OCI-LY1 (cell line): ENCODE measurements at regions not wholly inside any gene's neighbourhood (a gene's known extent, or its start where the extent isn't known, plus 50 kb on each side); places are given as distances from the start of the nearest gene placed in this dataset.
"Not testable (repeated sequence)": the region's sequence is repeated elsewhere in the genome, so short reads cannot be mapped to it uniquely, and the experiment has no call there.

ENCODE experiments used
- H2AFZ ChIP-seq: fragments of 200-600 bp; sonication (generic), shearing (Covaris generic); 2 replicates; pipeline ENCODE4 v1.6.0; 2014; ENCODE audit warnings: antibody characterized with exemption, mild to moderate bottlenecking, low read length
- H3F3A ChIP-seq: fragments of 200-600 bp; sonication (generic), shearing (Covaris generic); 2 replicates; pipeline ENCODE4 v1.6.0; 2014; ENCODE audit warnings: mild to moderate bottlenecking, antibody characterized with exemption, low read length, moderate library complexity; ENCODE audit not compliant: insufficient read depth
- H3K27ac ChIP-seq: fragments of 200-600 bp; sonication (generic); 2 replicates; pipeline ENCODE4 v1.5.1; 2014; ENCODE audit warnings: low read length, mixed run types, mild to moderate bottlenecking, low read depth; ENCODE audit not compliant: poor library complexity, severe bottlenecking
- H3K27me3 ChIP-seq: fragments of 200-600 bp; sonication (generic); 2 replicates; pipeline ENCODE4 v1.6.0; 2014; ENCODE audit warnings: antibody characterized with exemption, mild to moderate bottlenecking, low read length, moderate library complexity; ENCODE audit not compliant: insufficient read depth
- H3K36me3 ChIP-seq: fragments of 200-600 bp; sonication (generic); 2 replicates; pipeline ENCODE4 v1.6.1; 2014; ENCODE audit warnings: mild to moderate bottlenecking, antibody characterized with exemption, low read length, moderate library complexity, mixed read lengths; ENCODE audit not compliant: insufficient read depth
- H3K4me1 ChIP-seq: fragments of 200-600 bp; sonication (generic); 2 replicates; pipeline ENCODE4 v1.5.1; 2014; ENCODE audit warnings: mild to moderate bottlenecking, low read length, moderate library complexity; ENCODE audit not compliant: insufficient read depth, severe bottlenecking
- H3K4me2 ChIP-seq: fragments of 200-600 bp; sonication (generic), shearing (Covaris generic); 2 replicates; pipeline ENCODE4 v1.6.1; 2014; ENCODE audit warnings: low read length
- H3K4me3 ChIP-seq: fragments of 200-600 bp; sonication (generic); 2 replicates; pipeline ENCODE4 v1.5.1; 2014; ENCODE audit warnings: low read length, low read depth, mild to moderate bottlenecking, mixed read lengths; ENCODE audit not compliant: poor library complexity, severe bottlenecking
- H3K79me2 ChIP-seq: fragments of 200-600 bp; shearing (Covaris generic); 2 replicates; pipeline ENCODE4 v1.6.1; 2016; ENCODE audit warnings: mixed run types, low read length, mixed read lengths; ENCODE audit not compliant: insufficient read depth
- H3K9ac ChIP-seq: fragments of 200-600 bp; sonication (generic), shearing (Covaris generic); 2 replicates; pipeline ENCODE4 v1.6.1; 2014; ENCODE audit warnings: mild to moderate bottlenecking, low read length, mixed read lengths
- H3K9me2 ChIP-seq: fragments of 200-600 bp; sonication (generic), shearing (Covaris generic); 2 replicates; pipeline ENCODE4 v1.6.1; 2014; ENCODE audit warnings: low read depth, mild to moderate bottlenecking, low read length, mixed read lengths
- H3K9me3 ChIP-seq: fragments of 200-600 bp; shearing (Covaris generic); 2 replicates; pipeline ENCODE4 v1.6.1; 2014; ENCODE audit warnings: low read length, mixed read lengths
- H4K20me1 ChIP-seq: fragments of 200-600 bp; sonication (generic), shearing (Covaris generic); 2 replicates; pipeline ENCODE4 v1.6.0; 2016; ENCODE audit warnings: mild to moderate bottlenecking, low read length; ENCODE audit not compliant: insufficient read depth
- EZH2 ChIP-seq: fragments of 200-600 bp; sonication (generic), shearing (Covaris generic); IDR thresholded peaks from 2 replicates; pipeline ENCODE4 v1.8.0; 2017; ENCODE audit warnings: borderline replicate concordance, mixed run types, mild to moderate bottlenecking, antibody characterized with exemption, low read length, moderate library complexity, mixed read lengths
- TF ChIP-seq, protein P1 (sequence below): fragments of 200-600 bp; sonication (generic), shearing (Covaris generic); IDR thresholded peaks from 2 replicates; pipeline ENCODE4 v1.5.1; 2017; ENCODE audit warnings: mild to moderate bottlenecking, antibody characterized with exemption, low read length, moderate library complexity, mixed read lengths

DNA sequence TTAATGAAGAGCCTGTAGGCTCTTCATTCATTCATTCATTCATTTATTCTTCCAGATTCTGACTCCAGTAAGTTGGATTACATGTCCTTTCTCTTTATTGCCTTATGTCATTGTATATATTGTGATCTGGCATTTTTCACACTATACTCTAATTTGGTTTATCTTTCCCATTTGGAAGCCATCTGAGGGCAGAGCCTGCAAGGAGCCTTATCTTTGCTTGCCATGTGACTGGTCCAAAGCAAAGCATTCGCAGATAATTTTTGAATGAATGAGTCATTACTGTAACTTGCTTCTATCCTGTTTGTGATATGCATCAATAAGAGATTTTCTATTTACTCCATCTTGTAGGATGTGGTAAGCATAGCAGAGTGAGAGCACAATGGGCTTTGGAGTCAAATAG, 108.4 kb upstream of the DAB1 start:
- Histone ChIP-seq H3K9ac (no peak overlapping the region), H3K9me2 (no peaks in the 10 kb centered on the region), H3K27me3 (no peaks in the 10 kb centered on the region), H3K79me2 (no peaks in the 10 kb centered on the region), H3K36me3 (no peaks in the 10 kb centered on the region), H3K4me2 (no peak overlapping the region), H3K4me3 (no peak overlapping the region), H3K9me3 (no peaks in the 10 kb centered on the region), H3K4me1 (no peaks in the 10 kb centered on the region), H3F3A (no peaks in the 10 kb centered on the region), H3K27ac (no peak overlapping the region), H2AFZ (no peak overlapping the region), H4K20me1 (no peaks in the 10 kb centered on the region)
- no peak for TF ChIP-seq EZH2
- TF ChIP-seq, protein P1, sequence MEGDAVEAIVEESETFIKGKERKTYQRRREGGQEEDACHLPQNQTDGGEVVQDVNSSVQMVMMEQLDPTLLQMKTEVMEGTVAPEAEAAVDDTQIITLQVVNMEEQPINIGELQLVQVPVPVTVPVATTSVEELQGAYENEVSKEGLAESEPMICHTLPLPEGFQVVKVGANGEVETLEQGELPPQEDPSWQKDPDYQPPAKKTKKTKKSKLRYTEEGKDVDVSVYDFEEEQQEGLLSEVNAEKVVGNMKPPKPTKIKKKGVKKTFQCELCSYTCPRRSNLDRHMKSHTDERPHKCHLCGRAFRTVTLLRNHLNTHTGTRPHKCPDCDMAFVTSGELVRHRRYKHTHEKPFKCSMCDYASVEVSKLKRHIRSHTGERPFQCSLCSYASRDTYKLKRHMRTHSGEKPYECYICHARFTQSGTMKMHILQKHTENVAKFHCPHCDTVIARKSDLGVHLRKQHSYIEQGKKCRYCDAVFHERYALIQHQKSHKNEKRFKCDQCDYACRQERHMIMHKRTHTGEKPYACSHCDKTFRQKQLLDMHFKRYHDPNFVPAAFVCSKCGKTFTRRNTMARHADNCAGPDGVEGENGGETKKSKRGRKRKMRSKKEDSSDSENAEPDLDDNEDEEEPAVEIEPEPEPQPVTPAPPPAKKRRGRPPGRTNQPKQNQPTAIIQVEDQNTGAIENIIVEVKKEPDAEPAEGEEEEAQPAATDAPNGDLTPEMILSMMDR, result no peak

GRCh38 chr1:57530911-57531260, 107.0 kb upstream of the DAB1 start:
- not testable (repeated sequence) for H4K20me1 ChIP-seq, H2AFZ ChIP-seq, H3K79me2 ChIP-seq, H3K4me1 ChIP-seq, H3K4me2 ChIP-seq, H3K9ac ChIP-seq, H3K4me3 ChIP-seq, H3K36me3 ChIP-seq, H3K27me3 ChIP-seq, H3K9me2 ChIP-seq, H3F3A ChIP-seq, H3K27ac ChIP-seq, H3K9me3 ChIP-seq

DNA sequence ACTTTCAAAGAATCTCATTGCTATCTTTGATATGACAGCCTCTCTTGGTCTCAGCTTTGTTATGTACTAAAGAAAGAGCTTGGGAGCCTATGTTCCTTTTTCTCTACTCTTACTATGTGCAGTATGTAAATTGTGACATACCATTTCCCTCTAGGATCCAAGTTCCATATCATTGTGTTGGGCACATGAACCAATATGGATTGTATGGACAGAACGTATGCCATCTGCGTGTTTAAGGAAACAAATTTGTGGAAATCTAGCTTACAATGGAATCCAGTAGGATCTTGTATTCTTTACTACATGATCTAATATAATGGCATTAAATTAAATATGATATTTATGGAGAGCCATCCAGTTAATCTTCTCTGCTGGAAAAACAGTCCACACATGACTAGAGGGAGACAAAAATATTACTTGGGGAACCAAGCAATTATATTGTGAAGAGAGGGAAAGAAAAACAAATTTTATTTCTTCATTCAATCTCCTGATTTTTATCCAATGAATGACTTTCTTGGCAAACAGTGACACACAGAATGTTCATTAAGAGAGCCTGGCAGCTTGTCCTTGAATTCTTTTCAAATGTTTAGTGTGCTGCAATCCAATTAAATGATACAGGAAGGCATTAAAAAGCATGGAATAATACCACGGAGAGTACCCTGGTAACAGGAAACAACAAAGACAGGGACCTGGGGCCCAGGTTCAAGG, 106.5 kb upstream of the DAB1 start:
- Histone ChIP-seq H3K9me2 (no peaks in the 10 kb centered on the region), H3K9ac (no peak overlapping the region), H3K9me3 (no peaks in the 10 kb centered on the region), H2AFZ (no peak overlapping the region), H3K4me3 (no peak overlapping the region), H3K4me1 (no peaks in the 10 kb centered on the region), H3K27ac (no peak overlapping the region), H3K79me2 (no peaks in the 10 kb centered on the region), H3F3A (no peaks in the 10 kb centered on the region), H3K4me2 (no peak overlapping the region), H4K20me1 (no peaks in the 10 kb centered on the region), H3K36me3 (no peaks in the 10 kb centered on the region), H3K27me3 (no peaks in the 10 kb centered on the region)
- no peak for TF ChIP-seq EZH2
- TF ChIP-seq, protein P1, result no peak

DNA sequence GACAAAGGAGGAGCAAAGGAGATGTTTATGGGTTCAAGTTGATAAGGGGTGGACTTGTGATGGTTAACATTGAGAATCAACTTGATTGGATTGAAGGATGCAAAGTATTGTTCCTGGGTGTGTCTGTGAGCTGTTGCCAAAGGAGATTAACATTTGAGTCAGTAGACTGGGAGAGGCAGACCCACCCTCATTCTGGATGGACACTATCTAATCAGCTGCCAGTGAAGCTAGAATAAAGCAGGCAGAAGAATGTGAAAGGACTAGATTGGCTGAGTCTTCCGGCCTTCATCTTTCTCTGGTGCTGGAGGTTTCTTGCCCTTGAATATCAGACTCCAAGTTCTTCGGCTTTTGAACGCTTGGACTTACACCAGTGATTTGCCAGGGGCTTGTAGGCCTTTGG, 98.7 kb upstream of the DAB1 start:
- Histone ChIP-seq H4K20me1 (no peaks in the 10 kb centered on the region), H3K4me3 (no peak overlapping the region), H3K4me2 (no peak overlapping the region), H3K9me2 (no peaks in the 10 kb centered on the region), H3F3A (no peaks in the 10 kb centered on the region), H3K79me2 (no peaks in the 10 kb centered on the region), H3K27ac (no peak overlapping the region), H3K9ac (no peak overlapping the region), H3K4me1 (no peaks in the 10 kb centered on the region), H3K9me3 (no peaks in the 10 kb centered on the region), H2AFZ (no peak overlapping the region), H3K27me3 (no peaks in the 10 kb centered on the region), H3K36me3 (no peaks in the 10 kb centered on the region)
- no peak for TF ChIP-seq EZH2
- TF ChIP-seq, protein P1, result no peak
